Activated T-helper 1 cell treated with anti-CD3 and anti-CD28 coated beads, Interleukin-2, amount 50 U/mL, for 16 hours (primary cell): ENCODE measurements at regions not wholly inside any gene's neighbourhood (a gene's known extent, or its start where the extent isn't known, plus 50 kb on each side); places are given as distances from the start of the nearest gene placed in this dataset.

ENCODE experiments used
- DNase-seq, 2 donors: peaks; one replicate each; pipeline ENCODE4 v3.0.0-alpha.2; 2020; ENCODE audit warnings: low read depth in 1 of 2, low spot score in 1 of 2

DNA sequence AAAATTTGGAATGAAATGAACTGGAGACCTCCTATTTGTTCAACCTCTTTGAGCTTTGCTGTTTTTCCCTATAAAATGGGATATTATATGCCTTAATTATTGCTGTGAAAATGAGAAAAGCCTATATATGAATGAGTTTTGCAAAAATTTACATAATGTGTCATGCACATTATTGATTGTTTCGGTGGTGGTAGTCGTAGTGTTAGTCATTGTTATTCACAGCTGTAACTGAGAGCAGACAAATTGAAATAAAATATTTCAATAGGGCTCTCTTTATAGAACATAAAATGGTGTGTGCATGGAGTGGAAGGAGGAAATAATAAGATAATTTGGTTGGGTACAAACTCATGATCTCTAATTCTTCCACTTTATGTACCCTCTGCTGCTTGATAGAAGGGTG, 153.7 kb upstream of the GADL1 start:
- DNase-seq, result no peak

DNA sequence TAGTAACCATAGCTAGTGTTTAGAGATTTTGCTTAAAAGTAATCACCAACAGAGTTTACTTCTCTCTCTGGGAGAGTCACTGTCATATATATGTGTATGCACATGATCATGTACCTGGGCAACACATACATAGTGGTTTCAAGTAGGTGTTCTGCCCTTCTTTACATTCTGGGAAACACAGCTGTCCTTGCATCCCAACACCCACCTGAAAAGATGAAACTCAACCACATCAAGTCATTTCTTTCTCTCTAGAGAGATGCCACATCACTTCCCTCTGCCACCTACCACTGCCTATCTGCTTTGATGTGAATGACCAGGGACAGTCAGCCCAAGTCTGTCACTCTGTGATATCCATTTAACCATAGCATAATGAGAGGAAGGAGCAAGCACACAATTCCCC, 155.8 kb upstream of the GADL1 start:
- DNase-seq, result no peak

DNA sequence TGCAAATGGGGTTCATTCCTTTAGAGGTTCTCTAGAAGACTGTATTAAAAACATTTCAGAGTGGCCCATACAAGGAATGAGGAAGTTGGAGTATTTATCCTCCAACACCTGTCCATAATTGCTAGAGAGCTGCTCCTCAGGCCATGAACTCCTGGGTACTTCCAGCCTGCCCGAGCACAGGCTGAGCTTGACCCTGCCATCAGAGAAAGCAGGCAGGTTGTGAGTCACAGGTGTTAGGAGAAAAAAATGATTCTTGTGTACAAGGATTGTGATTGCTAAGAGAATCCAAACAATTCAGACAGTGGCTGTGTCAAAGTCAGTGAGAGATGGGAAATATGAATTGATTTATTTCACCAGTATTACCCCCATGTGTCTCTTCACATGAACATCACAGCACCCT, 156.8 kb upstream of the GADL1 start:
- DNase-seq, result no peak

DNA sequence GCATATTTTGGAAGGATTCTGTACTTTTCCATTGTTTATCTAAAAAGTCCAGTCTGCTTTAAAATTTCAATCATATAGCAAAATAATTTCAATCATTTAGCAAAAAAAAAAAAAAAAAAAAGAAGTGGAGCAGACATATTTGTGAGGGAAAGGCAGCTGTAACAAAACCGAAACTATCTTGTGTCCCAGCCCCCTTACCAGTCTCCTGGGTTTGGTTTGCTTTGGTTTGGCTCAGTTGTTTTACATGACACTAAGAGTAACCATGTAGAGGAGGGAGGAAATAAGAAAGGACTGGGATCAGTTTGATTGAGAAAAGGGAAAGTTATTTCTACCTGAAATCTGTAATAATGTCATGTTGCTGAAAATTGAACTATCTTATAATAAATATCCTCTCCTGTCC, 158.8 kb upstream of the GADL1 start:
- no peak for DNase-seq

DNA sequence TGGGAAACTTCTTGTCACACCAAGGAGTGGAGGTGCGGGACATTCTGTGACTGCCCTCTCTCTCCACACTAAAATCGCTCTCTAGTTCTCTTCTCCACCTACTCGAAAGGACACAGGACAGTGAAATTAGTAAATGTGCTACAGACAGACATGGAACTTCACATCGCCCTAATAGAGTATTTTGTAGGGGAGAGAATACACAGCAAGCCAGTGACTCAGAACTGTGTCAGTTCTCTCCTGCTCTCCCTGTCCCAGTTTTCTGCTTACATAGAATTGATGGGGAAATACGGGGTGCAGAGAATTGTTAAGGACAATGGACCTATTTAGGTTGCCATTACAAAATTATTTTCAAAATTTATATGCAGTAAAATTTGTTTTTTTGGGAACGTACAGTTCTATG, 159.6 kb upstream of the GADL1 start:
- DNase-seq, result no peak

DNA sequence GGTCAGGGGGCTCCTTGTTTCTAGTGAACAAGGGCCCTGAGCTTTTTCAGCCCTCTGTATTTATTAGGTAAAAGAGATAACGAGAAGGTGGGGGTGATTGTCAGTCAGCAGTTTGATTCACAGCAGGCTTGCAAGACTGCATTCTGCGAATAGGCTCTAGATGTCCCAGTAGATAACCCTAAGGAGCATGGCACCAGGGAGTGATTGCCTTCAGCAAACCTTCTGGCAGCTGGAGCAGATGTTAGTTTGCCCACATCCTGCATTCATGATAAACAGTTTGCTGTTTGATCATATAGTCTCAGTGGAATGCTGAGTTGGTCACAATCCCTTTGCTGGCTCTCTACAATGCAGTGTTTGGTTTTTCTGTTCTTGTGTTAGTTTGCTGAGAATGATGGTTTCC, 161.3 kb upstream of the GADL1 start:
- no peak for DNase-seq

DNA sequence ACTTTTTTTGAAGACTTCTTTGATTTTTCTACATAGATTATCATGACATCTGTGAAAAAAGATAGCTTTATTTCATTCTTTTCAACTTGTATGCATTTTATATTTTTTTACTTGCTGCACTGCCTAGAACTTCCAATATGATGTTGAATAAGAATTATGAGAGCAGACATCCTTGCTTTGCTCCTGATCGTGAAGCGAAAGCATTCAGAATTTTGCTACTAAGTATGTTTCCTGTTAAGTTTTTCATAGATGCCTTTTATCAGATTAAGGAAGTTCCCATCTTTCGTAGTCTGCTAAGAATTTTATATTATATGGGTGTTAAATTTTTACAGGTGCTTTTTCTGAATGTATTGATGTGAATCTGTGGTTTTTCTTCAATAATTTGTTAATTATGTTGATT, 163.4 kb upstream of the GADL1 start:
- no peak for DNase-seq

DNA sequence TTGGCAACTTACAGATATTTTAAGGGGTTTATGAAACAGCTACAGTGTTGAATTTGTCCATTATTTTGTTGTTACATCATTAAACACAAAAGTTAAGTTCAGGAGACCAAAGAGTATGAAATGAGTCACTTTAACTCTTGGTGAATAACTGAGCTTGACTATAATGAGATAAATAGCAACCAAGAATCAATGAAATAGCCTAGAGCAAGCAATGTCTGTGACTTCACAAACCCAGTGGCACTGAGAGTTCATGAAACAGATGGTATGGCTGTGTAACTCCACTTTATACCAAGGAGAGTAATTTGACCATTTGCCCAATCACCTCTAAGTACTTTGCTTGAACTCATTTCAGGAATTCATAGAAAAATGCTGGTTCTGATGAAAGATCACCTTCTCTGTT, 169.6 kb upstream of the GADL1 start:
- no peak for DNase-seq

DNA sequence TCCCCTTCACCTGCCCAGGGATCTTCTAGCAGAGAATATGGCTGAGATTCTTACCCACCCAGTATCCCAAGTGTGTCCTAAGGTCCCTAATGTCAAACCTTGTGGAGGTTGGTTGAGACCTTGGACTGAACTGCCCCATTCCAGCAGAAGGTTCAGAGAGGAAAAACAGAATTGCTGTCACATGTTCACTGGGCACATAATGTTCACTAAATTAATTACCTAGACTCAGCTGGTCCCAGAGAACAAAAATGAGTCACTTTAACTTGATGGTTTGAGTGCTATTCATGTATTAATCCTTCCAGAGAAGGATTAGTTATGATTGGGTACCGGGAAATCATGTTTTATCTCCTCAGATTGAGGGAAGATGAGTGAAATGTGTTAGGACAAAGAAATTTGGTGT, 171.3 kb upstream of the GADL1 start:
- DNase-seq, result no peak

DNA sequence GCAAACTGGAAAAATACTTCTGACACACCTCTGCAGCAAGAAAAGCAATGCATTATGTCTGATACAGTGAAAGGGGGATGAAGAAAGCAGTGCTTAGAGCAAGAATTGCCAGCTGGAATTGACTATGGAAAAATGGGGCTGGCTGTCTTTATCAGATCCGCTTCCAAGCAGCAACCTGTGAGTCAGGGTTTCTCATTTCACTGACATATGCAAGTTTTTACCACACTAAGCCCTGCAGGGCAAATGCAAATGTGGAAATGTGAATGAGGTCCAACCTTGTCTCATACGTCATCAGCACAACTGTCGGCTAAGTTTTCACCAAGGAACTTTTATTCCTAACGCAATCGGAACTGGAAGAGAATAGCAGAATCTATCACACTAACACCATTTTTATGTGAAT, 172.5 kb upstream of the GADL1 start:
- DNase-seq, result no peak

DNA sequence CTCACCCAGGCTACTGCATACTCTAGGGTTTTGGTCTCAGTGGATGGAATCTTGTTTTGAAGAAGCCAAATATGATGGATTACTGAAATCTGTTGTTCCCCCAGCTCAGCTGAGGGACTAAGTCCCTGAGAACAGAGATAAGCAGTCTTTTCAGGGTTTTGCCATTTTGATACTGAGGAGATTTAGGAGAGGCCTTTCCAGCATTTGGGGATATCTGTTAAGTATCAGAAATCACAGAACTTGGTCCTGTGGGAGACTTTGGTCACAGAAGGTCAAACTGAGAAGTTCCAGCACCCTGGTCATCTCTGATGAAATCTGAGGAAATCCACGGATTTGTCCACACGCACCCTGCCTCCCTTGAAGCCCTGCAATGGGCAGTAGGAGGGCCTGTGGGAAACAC, 181.0 kb upstream of the GADL1 start:
- no peak for DNase-seq

DNA sequence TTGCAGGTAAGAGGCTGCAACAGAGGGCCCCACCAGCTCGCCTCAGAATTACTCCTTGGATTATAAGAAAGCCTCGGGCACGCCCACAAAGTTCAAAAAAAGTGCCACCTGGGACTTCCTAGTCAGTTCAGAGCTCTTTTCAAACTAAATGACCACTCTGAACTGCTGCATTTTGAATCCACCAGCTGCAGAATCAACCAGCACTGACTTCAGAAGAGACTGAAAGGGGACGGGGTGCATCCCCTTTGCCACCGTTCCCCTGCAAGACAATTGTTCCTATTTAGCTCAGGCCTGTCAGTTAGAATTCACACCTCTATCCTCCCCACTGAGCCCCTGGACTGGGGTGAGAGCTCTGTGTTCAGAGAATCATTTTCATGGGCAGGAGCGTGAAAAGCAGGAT, 181.4 kb upstream of the GADL1 start:
- no peak for DNase-seq

DNA sequence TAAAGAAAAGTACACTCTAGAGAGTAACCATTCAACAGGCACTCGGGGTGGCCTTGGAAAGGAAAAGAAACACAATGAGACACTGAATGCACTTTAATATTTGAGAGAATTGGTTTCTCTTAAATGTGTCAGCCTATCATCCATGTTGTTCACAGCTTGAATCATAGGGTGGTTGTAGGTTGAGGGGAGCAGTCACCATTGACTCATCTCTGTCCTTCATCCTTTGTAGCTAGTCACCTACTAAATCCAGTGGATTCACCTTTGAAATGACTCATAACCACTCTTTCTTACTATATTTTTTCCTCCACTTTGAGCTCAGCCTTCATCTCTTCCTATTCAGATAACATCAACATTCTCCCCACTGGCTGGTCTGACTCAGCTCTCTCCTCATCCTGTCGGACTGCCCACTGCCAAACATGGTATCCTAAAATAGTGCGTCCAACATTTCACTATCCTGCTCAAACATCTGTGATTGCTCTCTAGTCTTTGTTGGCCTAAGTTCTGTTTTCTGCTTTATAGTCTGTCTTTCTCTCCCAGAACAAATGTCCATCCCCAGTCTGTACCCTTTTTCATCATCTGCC, 182.7 kb upstream of the GADL1 start:
- no peak for DNase-seq

DNA sequence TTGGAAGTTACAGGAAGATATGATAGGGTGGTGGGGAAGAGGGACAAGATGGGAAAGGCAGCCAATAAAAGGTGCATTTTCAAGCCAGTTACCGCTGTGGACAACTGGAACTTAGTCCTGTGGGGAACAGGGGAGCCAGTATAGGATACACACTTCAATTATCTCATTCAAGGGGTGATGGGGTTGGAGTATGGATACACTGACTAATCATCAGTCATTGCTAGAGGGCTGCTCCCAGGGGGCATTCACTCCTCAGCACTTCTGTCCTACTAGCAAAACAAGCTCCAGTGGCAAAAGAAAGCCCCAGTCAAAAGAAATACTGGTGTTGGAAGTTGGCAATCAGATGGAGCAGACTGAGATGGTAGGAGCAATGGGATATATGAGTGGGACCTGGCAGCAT, 183.4 kb upstream of the GADL1 start:
- no peak for DNase-seq

DNA sequence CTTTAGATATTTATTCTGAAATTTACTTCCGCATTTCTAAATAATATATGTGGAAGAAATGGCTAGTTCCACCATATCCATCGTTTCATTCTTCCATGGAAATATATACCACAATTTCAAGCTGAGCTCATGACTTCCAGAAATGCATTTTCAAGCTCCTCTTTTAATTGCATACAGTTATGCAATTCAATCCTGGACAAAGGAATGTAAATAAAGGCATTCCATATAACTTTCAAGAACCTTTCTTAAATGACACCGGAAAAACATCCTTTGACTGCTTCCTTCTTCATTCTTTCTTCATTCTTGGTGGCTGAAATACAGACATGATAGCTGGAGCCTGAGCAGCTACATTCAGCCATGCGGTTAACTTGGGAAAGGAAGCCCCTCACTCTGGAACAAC, 185.2 kb upstream of the GADL1 start:
- no peak for DNase-seq

DNA sequence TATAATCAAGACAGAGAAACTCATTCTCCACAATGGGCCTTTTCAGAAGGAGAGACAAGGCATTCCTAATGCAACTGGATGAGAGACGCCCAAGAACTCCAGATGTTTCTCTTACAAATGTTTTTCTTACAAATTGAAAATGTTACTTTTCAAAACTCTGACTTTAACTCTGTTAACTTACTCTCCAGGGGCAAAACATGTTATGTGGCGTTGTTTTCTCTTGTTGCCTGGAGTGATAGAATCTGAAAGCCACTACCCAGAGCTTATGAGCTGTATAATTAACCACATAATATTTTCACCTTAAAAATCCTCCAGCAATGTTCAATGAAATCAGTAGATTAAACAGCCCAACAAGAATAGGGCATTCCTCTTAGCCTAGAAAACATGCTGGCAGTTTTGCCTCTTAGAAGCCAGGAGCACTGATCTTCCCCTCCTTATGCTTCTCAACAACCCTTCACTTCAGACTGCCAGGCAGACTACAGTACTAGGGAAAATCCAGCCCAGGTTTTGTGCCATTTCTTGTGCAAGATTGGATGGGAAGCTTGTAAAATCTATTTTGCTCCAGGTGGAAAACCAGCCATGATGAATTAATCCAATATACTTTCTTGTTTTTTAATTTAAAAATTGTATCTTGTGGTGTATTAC, 186.7 kb upstream of the GADL1 start:
- no peak for DNase-seq

DNA sequence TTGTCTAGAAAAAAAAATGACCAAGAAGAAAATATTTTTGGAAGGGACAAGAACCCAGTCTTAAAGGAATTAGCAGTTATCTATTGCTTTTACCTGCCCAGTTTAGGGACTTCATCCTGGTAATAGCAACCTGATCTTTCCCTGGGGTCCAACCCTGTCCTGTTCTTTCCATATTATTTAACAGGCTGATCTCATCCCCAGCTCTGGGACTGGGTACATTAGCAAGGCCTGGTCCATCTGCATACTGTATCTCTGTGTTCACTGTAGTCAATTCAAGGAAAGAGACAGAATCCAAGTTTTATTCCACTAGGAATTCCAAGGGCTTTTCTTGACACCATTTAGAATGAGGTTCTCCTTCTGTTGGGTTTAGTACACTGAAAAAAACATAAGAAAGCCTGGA, 191.7 kb upstream of the GADL1 start:
- DNase-seq, result no peak

DNA sequence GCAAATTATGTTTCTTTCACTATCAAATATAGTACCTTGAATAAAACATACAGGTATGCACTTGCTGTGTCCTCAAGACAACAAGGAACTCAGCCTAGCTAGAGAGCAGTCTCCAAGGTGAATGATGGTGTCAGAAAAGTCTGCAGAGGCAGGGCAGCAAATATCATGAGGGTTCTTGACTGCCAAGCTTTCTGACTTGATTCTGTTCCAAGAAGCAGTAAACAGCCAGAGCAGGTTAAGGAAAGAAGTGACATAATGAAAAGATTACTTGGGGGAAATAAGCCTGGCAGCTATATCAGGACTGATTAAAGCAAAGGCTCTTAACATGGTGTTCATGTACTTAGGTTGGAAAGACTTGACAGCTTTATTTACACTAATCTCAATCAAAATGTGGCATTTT, 192.2 kb upstream of the GADL1 start:
- no peak for DNase-seq

DNA sequence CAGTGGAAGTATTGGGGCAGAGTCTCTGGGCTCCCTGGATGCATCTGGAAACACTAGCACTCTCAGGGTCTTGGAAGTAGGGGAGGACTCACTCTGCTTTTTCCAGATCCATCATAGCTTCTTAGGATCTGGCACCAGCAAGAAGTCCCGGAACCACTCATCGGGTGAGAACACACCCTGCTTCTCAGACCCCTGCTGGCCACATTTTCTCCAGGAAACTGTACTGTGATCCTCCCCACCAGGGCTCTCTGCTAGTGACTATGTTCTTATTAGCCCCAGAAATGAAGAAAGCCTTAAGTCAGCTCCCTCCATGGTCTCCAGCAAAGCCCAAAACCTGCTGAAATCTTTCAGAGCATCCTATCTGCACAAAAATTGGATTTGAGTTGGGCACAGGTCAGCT, 197.3 kb upstream of the GADL1 start:
- DNase-seq, result no peak

DNA sequence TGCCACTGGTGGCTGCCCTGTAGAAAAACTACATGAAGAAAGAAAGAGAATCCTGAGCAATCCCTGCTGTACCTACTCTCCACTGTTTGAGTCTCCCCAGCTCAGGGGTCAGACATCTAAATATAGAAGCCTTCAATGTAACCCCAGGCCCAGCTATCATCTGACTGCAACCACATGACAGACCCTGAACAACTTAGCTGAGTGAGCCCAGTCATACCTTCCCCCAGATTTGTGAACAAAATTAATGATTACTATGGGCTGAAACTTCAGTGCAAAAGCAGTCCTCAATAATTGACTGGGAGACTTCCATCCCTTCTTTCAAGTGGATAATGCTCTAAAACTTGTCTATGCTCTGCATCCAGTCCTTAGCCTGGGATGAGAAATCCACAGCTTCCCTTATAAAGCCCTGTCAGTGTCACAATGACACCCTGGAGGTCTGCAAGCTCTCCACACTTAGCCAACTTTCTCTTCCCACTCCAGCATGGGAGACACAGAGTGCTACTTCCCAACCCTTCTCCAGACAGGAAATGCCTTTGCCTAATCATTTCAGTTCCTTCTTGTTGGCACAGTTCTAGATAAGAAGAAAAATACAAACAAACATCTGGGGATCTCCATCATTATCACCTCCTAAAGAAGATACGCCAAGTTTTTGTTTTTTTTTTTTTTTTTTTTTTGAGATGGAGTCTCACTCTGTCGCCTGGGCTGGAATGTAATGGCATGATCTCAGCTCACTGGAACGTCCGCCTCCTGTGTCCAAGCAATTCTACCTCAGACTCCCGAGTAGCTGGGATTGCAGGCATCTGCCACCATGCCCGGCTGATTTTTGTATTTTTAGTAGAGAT, 198.5 kb upstream of the GADL1 start:
- DNase-seq, result no peak

DNA sequence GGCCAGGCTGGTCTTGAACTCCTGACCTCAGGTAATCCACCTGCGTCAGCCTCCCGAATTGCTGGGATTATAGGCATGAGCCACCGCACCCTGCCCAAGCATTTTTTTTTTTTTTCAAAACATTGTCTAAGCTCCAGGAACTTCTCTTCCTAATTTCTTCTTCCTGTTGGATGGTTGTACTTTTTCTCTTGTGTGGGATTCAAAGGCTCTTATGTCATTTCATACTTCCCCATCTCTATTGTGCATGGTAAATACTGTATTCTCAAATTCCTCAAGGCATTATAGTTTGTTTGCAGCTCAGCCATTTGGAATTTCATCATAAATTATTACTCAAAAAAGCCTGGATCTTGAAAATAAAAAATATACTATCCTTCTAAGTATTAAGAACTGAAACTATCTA, 199.1 kb upstream of the GADL1 start:
- DNase-seq, result no peak

DNA sequence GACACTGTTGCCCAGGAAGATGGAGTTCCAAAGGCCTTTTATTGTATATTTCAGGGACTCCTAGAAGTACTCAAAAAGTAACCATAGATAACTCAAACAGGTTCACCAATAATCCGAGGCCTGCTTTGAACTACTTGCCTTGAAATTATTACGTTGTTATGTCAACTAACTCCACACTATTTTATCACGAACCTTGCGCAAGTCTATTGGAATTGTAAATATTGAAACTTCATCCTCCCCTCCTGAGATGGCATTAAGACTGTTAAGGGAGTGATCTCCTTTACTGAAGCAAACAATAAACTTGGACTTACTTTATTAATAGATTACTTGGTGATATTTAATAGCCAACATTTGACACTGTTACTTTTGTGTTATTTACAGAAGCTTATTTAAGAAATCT, 199.6 kb upstream of the GADL1 start:
- DNase-seq, result no peak

DNA sequence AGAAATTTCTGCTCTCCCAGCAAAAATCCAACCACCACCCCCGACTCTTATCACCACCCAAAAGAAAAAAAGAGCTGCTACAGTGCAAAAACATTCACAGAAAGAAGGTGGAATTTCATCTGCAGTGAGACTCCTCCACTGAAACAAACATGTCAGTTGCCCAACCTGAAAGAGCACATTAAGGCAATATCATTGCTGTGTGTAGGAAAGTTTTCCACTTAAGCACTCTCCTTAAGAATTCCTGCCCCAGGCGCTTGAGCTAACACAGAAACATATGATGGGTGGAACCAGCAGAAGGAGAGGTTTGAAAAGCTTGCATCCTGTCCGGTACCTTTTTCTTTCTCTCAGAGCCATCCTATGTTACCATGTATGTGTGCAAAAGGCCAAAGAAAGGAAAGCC, 200.8 kb upstream of the GADL1 start:
- no peak for DNase-seq
